K562 (cell line): ENCODE measurements at regions not wholly inside any gene's neighbourhood (a gene's known extent, or its start where the extent isn't known, plus 50 kb on each side); places are given as distances from the start of the nearest gene placed in this dataset.

Experiments
- CEBPG ChIP-seq, 3 experiments: fragments of 200-800 bp in 1 of 3; sonication (Bioruptor generic) in 1 of 3; sonication (generic) in 1 of 3; formaldehyde crosslinking in 1 of 3; IDR thresholded peaks in 2 of 3; conservative IDR thresholded peaks in 1 of 3; 2 replicates each; pipeline versions ENCODE4 v1.6.1 to v1.8.0; 2016 to 2022; ENCODE audit warnings: missing compliant biosample characterization in 2 of 3, missing genetic modification characterization in 2 of 3, mild to moderate bottlenecking in 1 of 3, missing genetic modification reagents in 1 of 3
- EZH2 ChIP-seq: IDR thresholded peaks from 2 replicates; pipeline ENCODE4 v1.6.1; 2012; ENCODE audit warnings: low read depth, mild to moderate bottlenecking, inconsistent platforms, low read length, borderline replicate concordance
- HDAC2 ChIP-seq: fragments of 450-650 bp; IDR thresholded peaks from 2 replicates; pipeline ENCODE4 v1.6.1; 2016; ENCODE audit warnings: mild to moderate bottlenecking
- MXI1 ChIP-seq: IDR thresholded peaks from 2 replicates; pipeline ENCODE4 v1.6.1; 2011; ENCODE audit warnings: low read depth, mild to moderate bottlenecking, improper control_type of control experiment, low read length
- NFIC ChIP-seq: fragments of 450-650 bp; IDR thresholded peaks from 2 replicates; pipeline ENCODE4 v1.6.1; 2017; ENCODE audit warnings: mild to moderate bottlenecking, inconsistent platforms
- SOX6 ChIP-seq: fragments of 450-650 bp; IDR thresholded peaks from 2 replicates; pipeline ENCODE4 v1.6.1; 2014; ENCODE audit warnings: mild to moderate bottlenecking
- ZC3H11A ChIP-seq: IDR thresholded peaks from 2 replicates; pipeline ENCODE4 v1.6.1; 2012; ENCODE audit warnings: low read depth, low read length, improper control_type of control experiment
- ZNF184 ChIP-seq: sonication (generic); formaldehyde crosslinking; IDR thresholded peaks from 2 replicates; pipeline ENCODE4 v1.5.0; 2020; ENCODE audit warnings: missing genetic modification reagents
- ZNF232 ChIP-seq: sonication (generic); formaldehyde crosslinking; IDR thresholded peaks from 2 replicates; pipeline ENCODE4 v1.8.0; 2022; ENCODE audit warnings: mild to moderate bottlenecking, missing genetic modification reagents
- TF ChIP-seq, protein P1 (sequence below), 3 experiments: IDR thresholded peaks in 2 of 3; conservative IDR thresholded peaks in 1 of 3; 2 replicates each; pipeline ENCODE4 v1.5.1; 2011 to 2012; ENCODE audit warnings: low read length in 3 of 3, mild to moderate bottlenecking in 3 of 3, control low read depth in 2 of 3, improper control_type of control experiment in 1 of 3, inconsistent platforms in 1 of 3, low read depth in 1 of 3, mixed read lengths in 1 of 3, moderate library complexity in 1 of 3; ENCODE audit not compliant: insufficient read depth in 2 of 3
- TF ChIP-seq, protein P2 (sequence below): fragments of 450-650 bp; IDR thresholded peaks from 2 replicates; pipeline ENCODE4 v1.6.1; 2018; ENCODE audit warnings: mild to moderate bottlenecking, low read depth; ENCODE audit not compliant: partially characterized antibody
- TF ChIP-seq, protein P3 (sequence below): fragments of 150-350 bp; IDR thresholded peaks from 2 replicates; pipeline ENCODE4 v1.6.1; 2014; ENCODE audit warnings: low read depth, mild to moderate bottlenecking, low read length, borderline replicate concordance
- TF ChIP-seq, protein P4 (sequence below): sonication (generic); IDR thresholded peaks from 2 replicates; pipeline ENCODE4 v1.6.1; 2016
- TF ChIP-seq, protein P5 (sequence below): sonication (generic); formaldehyde crosslinking; IDR thresholded peaks from 2 replicates; pipeline ENCODE4 v1.8.1; 2023; ENCODE audit warnings: mild to moderate bottlenecking, missing genetic modification reagents

DNA sequence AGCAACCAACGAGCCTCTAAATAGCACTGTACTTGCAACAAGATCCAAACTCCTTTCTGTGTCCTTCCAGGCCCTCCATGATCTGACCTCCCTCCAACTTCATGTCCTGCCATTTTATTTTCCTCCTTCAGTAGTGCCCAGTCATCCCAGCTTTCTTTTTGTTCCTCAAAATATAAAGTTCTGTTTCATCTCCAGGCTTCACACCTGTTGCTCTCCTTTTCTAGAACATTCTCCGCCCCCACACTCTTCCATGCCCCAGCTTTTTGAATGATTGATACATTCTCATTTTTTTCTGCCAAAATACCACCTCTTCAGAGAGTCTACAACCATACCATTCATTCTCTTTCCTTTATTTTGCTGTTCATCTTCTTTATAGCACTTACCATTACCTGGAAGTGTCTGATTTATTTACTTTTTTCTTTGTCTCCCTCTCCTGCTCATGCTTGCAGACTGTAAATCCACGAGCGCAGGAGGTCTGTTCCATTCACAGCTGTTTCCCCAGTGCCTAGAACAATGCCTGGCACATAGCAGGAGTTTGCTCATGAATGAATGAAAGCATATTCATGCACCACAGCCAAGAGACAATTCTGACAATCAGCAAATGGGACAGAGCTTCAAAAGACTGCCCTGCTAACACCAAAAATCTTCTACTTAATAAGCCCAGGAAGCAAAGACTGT lies 296.4 kb downstream of the RPAP3 start:
- TF ChIP-seq, protein P1, sequence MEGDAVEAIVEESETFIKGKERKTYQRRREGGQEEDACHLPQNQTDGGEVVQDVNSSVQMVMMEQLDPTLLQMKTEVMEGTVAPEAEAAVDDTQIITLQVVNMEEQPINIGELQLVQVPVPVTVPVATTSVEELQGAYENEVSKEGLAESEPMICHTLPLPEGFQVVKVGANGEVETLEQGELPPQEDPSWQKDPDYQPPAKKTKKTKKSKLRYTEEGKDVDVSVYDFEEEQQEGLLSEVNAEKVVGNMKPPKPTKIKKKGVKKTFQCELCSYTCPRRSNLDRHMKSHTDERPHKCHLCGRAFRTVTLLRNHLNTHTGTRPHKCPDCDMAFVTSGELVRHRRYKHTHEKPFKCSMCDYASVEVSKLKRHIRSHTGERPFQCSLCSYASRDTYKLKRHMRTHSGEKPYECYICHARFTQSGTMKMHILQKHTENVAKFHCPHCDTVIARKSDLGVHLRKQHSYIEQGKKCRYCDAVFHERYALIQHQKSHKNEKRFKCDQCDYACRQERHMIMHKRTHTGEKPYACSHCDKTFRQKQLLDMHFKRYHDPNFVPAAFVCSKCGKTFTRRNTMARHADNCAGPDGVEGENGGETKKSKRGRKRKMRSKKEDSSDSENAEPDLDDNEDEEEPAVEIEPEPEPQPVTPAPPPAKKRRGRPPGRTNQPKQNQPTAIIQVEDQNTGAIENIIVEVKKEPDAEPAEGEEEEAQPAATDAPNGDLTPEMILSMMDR (IDR thresholded peaks at IDR 0.05 in 2 of 3, conservative IDR thresholded peaks at IDR 0.05 in 1 of 3; ENCODE audit: insufficient read depth in 2 of 3, low read depth in 1 of 3, low read length in 3 of 3), result no peak
- TF ChIP-seq CEBPG (CRISPR knock-in tag; IDR thresholded peaks at IDR 0.05) (no peak), CEBPG (tag; conservative IDR thresholded peaks at IDR 0.05 in 1 of 2, IDR thresholded peaks at IDR 0.05 in 1 of 2) (no peak), SOX6 (no peak), ZNF232 (CRISPR knock-in tag) (no peak), EZH2 (no peak), ZNF184 (CRISPR knock-in tag) (no peak), HDAC2 (no peak), ZC3H11A (no peak), MXI1 (no peak), NFIC (no peak)
- TF ChIP-seq, protein P2, sequence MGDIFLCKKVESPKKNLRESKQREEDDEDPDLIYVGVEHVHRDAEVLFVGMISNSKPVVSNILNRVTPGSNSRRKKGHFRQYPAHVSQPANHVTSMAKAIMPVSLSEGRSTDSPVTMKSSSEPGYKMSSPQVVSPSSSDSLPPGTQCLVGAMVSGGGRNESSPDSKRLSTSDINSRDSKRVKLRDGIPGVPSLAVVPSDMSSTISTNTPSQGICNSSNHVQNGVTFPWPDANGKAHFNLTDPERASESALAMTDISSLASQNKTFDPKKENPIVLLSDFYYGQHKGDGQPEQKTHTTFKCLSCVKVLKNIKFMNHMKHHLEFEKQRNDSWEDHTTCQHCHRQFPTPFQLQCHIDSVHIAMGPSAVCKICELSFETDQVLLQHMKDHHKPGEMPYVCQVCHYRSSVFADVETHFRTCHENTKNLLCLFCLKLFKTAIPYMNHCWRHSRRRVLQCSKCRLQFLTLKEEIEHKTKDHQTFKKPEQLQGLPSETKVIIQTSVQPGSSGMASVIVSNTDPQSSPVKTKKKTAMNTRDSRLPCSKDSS, result no peak
- TF ChIP-seq, protein P3, sequence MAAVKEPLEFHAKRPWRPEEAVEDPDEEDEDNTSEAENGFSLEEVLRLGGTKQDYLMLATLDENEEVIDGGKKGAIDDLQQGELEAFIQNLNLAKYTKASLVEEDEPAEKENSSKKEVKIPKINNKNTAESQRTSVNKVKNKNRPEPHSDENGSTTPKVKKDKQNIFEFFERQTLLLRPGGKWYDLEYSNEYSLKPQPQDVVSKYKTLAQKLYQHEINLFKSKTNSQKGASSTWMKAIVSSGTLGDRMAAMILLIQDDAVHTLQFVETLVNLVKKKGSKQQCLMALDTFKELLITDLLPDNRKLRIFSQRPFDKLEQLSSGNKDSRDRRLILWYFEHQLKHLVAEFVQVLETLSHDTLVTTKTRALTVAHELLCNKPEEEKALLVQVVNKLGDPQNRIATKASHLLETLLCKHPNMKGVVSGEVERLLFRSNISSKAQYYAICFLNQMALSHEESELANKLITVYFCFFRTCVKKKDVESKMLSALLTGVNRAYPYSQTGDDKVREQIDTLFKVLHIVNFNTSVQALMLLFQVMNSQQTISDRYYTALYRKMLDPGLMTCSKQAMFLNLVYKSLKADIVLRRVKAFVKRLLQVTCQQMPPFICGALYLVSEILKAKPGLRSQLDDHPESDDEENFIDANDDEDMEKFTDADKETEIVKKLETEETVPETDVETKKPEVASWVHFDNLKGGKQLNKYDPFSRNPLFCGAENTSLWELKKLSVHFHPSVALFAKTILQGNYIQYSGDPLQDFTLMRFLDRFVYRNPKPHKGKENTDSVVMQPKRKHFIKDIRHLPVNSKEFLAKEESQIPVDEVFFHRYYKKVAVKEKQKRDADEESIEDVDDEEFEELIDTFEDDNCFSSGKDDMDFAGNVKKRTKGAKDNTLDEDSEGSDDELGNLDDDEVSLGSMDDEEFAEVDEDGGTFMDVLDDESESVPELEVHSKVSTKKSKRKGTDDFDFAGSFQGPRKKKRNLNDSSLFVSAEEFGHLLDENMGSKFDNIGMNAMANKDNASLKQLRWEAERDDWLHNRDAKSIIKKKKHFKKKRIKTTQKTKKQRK, result no peak
- TF ChIP-seq, protein P4, sequence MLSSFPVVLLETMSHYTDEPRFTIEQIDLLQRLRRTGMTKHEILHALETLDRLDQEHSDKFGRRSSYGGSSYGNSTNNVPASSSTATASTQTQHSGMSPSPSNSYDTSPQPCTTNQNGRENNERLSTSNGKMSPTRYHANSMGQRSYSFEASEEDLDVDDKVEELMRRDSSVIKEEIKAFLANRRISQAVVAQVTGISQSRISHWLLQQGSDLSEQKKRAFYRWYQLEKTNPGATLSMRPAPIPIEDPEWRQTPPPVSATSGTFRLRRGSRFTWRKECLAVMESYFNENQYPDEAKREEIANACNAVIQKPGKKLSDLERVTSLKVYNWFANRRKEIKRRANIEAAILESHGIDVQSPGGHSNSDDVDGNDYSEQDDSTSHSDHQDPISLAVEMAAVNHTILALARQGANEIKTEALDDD, result no peak
- TF ChIP-seq, protein P5, sequence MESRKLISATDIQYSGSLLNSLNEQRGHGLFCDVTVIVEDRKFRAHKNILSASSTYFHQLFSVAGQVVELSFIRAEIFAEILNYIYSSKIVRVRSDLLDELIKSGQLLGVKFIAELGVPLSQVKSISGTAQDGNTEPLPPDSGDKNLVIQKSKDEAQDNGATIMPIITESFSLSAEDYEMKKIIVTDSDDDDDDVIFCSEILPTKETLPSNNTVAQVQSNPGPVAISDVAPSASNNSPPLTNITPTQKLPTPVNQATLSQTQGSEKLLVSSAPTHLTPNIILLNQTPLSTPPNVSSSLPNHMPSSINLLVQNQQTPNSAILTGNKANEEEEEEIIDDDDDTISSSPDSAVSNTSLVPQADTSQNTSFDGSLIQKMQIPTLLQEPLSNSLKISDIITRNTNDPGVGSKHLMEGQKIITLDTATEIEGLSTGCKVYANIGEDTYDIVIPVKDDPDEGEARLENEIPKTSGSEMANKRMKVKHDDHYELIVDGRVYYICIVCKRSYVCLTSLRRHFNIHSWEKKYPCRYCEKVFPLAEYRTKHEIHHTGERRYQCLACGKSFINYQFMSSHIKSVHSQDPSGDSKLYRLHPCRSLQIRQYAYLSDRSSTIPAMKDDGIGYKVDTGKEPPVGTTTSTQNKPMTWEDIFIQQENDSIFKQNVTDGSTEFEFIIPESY (CRISPR knock-in tag), result no peak
